Cerebellar cortex (tissue), 1 donor: ENCODE measurements at regions not wholly inside any gene's neighbourhood (a gene's known extent, or its start where the extent isn't known, plus 50 kb on each side); places are given as distances from the start of the nearest gene placed in this dataset.
"Not testable (repeated sequence)": the region's sequence is repeated elsewhere in the genome, so short reads cannot be mapped to it uniquely, and the experiment has no call there.

Experiments
- DNase-seq: peaks from one replicate; pipeline ENCODE4 v3.0.0-alpha.2; 2015; ENCODE audit warnings: low spot score

DNA sequence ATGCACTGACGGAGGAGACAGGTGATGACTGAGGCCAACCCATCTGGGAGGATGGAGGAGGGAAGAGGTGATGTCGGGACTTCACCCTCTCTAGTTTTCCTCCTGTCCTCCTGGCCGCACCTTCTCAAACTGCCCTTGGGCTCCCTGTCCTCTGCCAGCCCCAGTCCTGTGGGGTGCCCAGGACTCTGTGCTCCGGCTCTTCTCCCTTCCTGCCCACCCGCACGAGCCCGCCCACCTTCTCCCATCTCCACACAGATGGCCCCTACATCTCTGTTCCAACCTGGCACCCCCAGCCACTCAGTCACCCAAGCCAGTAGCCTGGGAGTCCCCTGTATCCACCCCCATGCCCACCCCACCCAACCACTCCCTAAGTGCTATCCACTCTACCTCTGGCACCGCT, 206.7 kb upstream of the LINGO1 start:
- no peak for DNase-seq

DNA sequence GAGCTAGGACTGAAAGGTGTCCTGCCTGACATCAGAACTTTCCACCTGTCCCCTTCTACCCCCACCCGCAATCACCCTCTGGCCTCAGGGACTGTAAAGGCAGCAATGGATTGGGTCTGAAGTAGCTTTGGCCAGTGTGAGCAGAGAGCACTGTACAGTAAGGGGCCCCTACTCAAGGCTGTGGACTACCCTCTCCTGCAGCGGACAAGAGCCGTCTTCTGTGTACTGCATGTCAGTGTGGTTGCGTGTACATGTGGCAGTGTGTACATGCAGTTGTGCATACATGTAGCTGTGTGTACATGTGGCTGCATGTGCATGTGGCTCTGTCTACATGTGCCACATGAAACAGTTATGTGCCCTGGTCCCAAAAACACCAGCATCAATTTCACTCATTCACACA, 205.9 kb upstream of the LINGO1 start:
- DNase-seq: no peak

DNA sequence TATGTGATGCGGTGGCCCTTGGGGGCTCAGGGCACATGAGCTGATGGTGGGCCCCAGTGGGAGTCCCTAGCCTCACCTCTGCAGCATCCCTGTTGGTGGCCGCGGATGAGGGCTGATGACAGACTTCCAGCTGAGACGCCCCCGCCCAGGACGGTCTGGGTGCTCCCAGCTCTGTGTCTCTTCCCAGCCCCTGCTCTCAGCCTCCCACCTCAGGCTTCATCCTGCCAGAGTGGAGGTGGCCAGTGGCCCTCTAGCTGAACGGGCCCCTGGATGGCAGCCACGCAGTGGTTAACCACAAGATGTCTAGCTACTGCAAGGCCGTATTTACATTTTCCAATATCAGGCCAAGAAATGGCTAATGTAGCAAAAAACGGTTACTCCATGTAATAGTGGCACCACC, 205.3 kb upstream of the LINGO1 start:
- DNase-seq: no peak

DNA sequence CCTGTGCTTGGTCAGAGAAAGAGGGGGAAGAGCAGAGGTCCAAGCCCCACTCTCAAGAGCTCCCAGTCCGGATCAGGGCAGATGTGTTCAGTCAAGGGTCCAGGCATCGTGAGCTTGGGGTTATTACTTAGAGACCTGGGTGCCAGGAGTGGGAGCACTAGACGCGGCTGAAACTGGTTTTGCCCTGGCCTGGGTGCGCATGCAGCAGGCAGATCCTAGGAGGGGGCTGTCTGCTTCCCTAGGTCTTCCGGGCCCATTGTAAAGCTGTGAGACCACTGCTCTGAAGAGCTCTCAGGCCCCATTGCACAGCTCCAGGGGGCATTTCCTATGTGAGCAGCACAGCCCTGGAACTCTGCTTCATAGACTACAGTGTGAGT, 204.9 kb upstream of the LINGO1 start:
- no peak for DNase-seq

DNA sequence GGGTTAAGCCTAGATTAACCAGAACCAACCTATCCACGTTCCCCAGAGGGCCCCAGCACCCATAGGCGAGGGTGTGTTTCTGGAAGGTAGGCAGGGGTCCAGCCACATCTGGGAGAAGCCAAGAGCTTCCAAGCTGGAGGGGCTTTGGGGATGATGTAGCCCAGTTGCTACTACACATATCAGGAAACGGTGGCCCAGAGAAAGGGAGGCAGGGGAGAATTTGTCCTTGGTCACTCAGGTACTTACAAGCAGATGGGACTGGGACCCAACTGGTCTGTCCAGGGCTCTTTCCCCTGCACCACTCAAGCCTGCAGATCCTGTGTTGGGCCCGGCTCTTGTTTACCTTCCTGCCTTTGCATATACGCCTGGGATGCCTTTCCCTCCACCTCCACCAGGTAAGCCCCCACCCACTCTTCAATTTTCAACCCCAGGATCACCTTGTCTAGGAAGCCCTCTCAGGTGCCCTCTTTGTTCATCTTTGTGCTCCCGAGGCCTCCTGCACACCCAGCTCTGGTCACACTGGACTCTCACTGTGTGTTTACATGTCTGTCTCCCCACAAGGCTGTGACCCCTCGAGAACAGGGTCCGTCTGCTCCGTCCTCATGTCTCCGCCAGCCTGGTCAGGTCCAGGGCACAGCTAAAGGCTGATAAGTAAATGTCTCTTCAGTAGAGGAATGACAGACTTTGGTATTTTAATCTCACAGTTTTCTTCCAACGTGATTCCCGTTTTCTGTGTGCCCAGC, 204.4 kb upstream of the LINGO1 start:
- no peak for DNase-seq

DNA sequence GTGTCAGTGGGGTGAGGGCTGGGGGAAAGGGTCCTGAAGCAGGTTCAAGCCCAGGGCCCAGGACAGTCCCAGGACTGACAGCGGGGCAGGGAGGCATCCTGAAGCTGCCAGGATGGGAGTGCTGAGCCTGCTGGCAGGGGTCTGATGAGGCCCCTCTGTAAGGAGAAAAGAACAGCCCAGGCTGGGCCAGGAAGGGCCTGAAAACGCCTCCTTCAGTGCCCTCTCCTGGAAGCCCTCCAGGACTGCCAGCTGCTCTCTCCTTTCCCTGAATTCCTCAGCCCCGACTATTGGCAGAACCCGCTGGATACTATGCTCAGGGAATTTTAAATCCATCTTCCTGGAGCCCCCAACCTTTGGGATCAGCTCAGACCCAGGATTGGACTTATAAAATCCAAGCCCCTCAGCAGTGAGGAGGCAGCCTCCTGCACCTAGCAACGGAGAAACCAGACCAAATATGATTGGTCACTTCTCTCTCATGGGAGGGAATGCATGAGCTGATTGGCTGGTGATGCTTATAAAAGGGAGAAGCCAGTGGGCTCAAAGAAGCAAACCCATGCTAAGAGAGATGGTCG, 203.5 kb upstream of the LINGO1 start:
- DNase-seq: peak; percentile 57

DNA sequence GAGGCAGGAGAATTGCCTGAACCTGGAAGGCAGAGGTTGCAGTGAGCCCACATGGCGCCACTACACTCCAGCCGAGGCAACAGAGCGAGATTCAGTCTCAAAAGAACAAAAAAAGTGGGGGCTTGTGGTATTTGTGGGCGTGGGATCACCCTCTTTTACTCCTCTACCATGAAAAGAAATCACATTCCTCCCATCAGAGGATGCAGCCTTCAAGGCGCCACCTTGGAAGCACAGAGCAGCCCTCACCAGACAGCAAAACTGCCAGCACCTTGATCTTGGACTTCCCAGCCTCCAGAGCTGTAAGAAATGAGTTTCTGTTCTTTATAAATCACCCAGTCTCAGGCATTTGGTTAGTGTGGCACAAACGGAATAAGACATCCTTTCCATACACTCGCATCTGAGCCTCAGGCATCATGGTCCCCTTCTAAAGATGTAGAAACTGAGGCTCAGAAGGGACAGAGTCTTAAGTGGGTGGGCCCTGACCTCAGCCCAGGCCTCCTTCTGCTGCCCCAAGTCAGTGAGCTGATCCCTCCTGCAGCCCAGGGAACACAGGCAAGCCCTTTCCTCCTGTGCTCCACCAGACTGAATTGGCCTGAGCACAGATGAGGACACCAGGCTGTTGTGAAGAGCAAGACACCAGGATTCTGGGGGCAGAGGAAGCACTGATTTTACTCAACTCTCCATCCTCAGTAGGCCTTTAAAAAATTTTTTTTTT, 201.7 kb upstream of the LINGO1 start:
- no peak for DNase-seq

DNA sequence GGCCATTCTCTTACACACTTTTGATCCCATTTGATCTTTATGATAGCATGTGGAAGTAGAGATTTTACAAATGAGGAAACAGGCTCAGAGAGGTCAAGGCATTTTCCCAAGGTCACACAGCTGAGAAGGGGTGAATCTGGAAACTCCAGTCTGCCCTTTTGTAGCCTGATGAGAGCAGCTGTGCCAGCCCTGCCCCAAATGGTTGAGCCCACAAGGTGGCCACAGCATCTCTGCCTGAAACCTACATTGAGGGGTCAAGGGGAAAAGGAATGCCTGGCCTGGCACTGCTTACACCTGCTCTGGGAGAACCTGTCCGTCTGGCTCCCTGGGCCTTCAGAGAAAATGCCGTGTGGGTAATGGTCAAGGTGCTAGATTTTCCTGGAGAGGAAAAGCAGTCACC, 200.2 kb upstream of the LINGO1 start:
- DNase-seq: no peak

DNA sequence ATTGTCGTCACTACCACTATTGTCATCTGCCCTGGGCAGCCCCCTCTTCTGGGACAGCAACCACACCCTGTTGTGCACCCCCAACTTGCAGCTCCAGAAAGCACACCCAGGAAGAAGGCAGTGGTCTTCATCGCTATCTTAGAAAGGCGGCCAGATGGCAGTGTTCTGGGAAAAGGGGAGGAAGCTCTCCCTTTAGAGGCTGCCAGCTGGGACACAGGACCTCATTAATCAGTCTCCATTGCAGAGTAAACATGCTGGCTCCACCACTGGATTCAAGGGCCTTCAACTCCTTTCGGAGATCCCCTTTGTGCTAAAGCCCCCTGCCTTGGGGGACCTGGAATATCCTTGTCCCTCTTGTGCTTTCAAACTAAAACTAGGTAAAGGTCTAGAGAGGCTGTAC, 199.3 kb upstream of the LINGO1 start:
- no peak for DNase-seq

DNA sequence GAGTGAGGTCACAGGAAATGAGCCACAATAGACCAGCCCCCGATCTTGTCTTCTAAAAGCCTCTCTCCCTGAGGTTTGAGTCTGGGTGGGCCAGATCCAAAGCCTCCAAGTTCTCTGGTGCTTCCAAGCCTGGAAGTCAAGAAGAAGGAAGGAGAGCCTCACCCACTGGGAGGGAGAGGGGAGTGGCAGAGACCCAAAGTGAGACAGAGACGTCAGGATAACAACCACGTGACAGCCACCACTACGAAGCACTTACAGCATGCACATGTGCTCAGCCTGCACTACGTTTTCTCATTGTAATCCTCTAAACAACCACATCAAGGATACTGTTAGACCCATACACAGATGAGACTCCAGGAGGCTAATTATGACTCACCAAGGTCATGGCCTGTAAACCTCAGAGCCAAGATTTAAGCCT, 197.3 kb upstream of the LINGO1 start:
- no peak for DNase-seq

DNA sequence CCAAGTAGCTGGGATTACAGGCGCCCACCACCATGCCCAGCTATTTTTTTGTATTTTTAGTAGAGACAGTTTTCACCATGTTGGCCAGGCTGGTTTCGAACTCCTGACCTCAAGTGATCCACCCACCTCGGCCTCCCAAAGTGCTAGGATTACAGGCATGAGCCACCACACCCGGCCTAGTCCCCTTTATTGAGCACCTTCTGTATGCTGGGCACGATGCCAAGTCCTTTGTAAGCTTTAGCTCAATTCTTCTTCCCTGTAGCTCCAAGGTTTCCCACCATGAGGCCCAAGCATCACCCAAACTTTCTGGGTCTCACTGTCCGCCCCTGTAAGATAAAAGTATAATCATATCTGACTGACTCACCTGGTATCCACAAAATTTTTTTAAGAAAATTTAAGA, 196.6 kb upstream of the LINGO1 start:
- DNase-seq: not testable (repeated sequence)

DNA sequence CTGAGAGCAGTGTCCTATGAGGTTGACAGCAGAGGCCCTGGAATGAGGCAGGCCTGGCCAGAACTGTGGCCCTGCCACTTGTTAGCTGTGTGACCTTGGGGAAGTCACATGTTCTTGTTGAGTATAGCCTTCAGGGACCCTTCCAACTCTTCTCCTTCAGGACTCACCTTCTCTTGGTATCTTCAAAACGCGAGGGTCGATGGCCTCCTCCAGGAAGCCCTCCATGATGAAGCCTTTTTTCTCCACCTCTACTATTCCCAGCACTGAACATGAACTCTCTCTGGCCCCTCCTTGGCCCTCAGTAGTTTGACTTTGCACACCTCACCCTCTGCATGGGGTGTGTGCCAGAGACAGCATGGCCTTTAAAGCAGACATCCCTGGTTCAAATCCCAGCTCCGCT, 195.1 kb upstream of the LINGO1 start:
- DNase-seq: no peak

DNA sequence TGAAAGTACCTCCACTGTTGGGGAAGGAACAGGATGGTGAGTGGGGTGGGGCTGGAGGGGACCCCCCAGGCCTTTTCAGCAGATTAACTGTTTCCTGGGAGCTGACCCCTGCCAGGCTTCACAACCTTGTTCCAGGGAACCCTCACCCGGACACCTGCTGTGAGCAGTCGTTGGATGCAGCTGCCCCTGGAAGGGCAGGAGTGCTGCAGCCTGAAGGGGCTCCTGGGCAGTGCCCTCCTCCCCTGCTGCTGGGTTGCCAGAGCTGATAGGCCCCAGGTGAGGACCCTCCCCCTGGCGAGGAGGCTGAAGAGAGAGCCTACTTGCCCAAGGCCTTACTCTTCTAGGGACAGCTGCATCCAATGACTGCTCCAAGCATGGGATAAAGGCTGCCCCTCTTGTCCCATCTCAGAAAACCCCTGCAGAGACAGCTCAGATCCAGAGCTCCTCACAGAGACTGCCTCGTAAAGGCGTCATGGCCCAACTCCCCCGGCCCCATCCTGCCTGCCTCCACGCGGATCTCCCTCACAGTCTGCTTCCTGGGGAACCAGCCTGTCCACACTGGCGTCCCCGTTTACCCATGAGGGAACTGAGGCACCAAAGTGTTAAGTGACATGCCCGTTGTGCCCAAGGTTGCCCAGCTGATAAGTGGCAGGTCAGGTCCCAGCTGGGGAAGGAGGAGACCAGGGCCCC, 193.4 kb upstream of the LINGO1 start:
- no peak for DNase-seq

DNA sequence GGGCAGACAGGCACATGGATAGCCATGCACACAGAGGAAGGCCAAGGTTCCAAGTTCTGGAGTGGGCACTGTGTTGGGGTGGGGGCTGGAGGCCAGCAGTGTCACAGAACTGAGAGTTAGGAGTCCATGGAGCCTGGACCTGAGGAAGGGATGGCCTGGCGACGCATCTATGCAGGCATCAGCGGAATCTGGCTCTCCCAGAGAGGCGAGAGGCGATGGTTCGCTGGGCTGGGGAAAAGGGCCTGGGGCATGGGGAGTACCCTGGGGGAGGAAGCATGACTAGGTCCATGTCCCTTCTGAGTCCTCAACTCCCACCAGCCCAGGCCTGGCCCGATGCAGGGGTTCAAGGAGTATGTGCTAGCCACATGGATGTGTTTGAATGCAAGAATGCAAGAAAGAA, 192.8 kb upstream of the LINGO1 start:
- DNase-seq: no peak

DNA sequence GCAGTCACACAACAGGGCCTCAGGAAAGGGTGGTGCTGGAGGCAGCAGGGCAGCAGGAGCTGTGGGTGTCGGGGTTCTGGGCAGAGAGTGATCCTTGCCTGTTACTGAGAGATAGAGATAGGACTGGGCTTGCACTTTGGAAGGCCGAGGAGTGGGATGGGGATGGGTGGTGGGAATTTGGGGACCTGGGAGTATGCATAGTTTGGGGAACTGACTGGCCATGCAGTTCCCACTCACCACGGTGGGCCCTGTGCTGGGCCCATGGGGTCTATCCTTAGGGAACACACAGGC, 192.5 kb upstream of the LINGO1 start:
- DNase-seq: no peak

DNA sequence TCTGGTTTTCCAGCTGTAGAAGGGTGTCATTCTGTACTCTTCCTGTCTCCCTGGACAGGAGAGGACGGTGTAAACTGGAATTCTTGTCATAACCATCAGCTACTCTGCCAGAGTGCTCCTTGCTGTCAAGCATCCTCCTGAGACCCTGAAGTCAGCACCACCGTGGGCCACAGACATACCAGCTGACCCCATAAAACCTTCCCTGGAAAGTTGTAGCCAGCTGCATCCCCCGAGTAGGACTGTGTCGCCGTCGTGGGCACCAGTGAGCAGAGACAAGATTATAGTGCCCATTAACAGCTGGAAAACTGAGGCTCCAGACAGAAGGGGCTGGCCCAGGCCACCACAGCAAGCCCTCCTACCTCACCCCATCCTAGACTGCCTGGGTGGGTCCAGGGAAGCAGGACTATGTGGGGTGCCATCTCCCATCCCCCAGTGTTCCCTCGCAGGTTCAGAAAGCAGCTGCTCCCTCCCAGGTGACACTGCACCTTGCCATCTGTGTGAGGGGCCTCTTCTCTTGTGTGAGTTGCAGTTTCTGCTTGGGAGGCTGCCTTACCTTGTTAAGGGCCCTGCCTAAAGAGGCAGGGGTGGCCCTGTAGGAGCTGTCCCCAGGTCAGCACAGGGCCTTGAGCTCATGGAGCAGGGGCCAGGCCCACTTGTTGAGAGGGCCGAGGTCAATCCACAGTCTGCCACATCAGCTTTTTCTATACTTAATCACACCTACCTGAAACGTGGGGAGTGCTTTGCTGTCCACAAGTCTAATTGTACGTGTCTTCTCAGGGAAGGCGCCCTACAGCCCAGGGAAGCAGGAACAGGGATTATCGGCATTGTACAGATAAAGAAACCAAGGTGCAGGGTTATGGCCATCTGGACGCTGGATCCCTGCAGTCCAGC, 191.9 kb upstream of the LINGO1 start:
- DNase-seq: no peak

DNA sequence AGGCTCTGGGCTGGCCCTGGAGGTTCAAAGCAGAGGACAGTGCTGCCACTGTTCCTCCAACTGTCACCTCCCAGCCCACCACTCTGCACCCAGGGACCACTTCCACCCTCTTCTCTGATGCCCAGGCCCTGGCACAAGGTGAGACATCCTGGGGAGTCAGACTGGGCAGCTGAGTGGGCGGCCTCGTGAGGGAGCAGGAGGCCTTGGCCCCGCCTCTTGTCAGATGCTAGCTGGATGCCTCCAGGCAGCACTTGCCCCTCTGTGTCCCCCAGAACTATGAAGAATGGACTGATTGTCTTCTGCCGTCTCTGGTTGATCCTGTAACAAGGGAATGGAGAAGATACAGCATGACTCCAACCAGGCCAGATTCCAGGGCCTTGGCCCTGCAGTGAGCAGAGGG, 191.0 kb upstream of the LINGO1 start:
- DNase-seq: no peak

DNA sequence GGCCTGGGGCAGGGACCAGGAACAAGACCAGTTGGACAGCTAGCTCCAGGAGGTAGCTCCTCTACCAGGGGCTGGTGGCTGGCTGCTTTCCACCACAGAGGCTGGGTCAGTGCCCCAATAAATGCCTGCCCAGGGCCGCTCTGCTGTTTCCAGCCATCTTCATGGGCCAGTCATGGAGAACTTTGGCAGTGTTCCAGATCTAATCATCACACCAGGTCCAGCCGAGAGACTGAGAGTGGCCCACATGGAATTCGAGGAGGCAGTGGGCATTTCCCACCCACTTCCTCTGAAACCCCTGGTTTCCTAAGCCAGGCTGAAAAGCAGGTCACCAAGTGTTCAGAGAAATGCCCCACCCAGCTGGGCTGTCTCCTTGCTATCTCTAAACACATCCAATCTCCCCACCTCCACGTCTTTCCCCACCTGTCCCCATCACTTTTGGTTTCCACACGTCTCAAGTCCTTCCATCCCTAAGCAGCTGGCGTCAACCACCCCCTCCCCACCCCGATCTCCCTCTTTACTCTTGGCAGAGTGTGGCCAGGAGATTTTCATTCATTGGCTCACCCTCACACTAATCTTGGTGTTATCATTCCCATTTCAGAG, 190.0 kb upstream of the LINGO1 start:
- DNase-seq: no peak

DNA sequence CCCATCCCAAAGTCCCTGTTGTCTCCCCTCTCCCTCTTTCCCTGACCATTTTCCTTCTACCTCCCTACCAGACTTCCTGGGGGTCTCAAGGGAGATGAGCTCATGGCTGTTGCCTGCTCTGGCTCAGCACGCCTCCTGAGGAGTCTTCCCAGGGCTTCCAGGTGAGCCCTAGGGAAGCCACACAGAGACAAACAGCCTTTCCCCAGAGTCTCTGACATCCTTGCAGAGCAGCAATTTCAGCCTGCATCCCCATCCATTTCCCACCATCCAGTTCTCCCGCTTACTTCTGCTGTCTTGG, 189.2 kb upstream of the LINGO1 start:
- no peak for DNase-seq

DNA sequence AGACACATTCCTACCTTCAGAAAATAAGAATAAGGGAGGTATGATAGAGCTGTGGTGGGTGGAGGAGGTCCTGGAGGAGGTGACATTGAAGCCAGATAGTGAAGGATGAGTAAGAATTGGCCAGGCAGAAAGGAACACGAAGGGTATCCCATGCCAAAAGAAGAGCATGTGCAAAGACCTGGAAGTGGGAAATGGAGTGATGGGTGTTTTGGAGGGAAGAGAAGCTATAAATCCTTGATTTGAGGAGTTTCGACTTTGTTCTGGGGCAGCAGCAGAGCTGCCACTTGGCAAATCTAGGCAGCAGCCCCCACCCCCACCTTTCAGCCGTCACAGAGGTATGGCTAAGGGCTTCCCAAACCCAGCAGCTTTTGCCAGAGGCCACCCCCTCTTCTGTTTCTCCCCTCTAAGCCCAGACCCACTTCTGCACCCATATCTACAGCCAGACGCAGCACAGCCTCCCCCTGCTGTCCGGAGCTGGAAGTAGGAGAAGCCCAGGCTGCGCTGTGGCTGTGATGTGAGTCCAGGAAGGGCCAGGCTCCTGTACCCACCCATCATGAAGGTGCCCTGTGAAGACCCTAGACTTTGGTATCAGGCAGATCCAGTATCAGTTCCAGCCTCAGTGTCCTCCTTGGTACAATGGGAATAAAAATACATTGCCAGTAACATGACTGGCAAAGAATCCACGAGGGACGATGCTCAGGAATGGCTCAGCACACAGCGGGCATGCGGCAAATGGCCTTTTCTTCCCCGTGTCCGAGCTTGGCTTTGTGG, 188.7 kb upstream of the LINGO1 start:
- DNase-seq: peak; percentile 87
